ENCODE measurements at regions not wholly inside any gene's neighbourhood (a gene's known extent, or its start where the extent isn't known, plus 50 kb on each side); places are given as distances from the start of the nearest gene placed in this dataset.
"Not testable (repeated sequence)": the region's sequence is repeated elsewhere in the genome, so short reads cannot be mapped to it uniquely, and the experiment has no call there.

- H3K27ac Mint-ChIP-seq; H3K4me1 Mint-ChIP-seq; H3K27me3 Mint-ChIP-seq; H3K4me3 Mint-ChIP-seq; intact Hi-C loops (cut with micrococcal nuclease); H3K9me3 Mint-ChIP-seq; H3K36me3 Mint-ChIP-seq (ENCODE audit: low read depth): not testable (repeated sequence)
- peak; percentile 81 for DNase-seq
Measured at GRCh38 chr21:31785237-31786163, 53.6 kb upstream of the SCAF4 start.

GRCh38 chr21:31781737-31782136 is 49.8 kb upstream of the SCAF4 start:
- H3K4me3 Mint-ChIP-seq: no peak overlapping the region
- no peak overlapping the region for H3K27ac Mint-ChIP-seq
- intact Hi-C loops (cut with micrococcal nuclease): no loop called here
- no peak for DNase-seq
- peaks cover 2% of the 10 kb centered on the region for H3K4me1 Mint-ChIP-seq
- H3K36me3 Mint-ChIP-seq (ENCODE audit: low read depth): peaks cover 2% of the 10 kb centered on the region
- H3K27me3 Mint-ChIP-seq: peaks cover 4% of the 10 kb centered on the region
- no peaks in the 10 kb centered on the region for H3K9me3 Mint-ChIP-seq
